ENCODE measurements at regions not wholly inside any gene's neighbourhood (a gene's known extent, or its start where the extent isn't known, plus 50 kb on each side); places are given as distances from the start of the nearest gene placed in this dataset.

GRCh38 chr1:184279911-184280458, 106.8 kb upstream of the C1orf21 start:
- DNase-seq (ENCODE audit: low spot score), result no peak

- peak; percentile 47 for DNase-seq (ENCODE audit: low spot score)
Measured at GRCh38 chr1:184283999-184284398, 102.8 kb upstream of the C1orf21 start.

- no peak for DNase-seq (ENCODE audit: low spot score)
Measured at GRCh38 chr1:184284900-184285299, 101.9 kb upstream of the C1orf21 start.

GRCh38 chr1:184285401-184286087, 101.3 kb upstream of the C1orf21 start:
- no peak for DNase-seq (ENCODE audit: low spot score)

- DNase-seq (ENCODE audit: low spot score), result no peak
Measured at GRCh38 chr1:184287001-184287400, 99.8 kb upstream of the C1orf21 start.

- no peak for DNase-seq (ENCODE audit: low spot score)
Measured at GRCh38 chr1:184289825-184290550, 96.8 kb upstream of the C1orf21 start.

GRCh38 chr1:184291701-184292100, 95.1 kb upstream of the C1orf21 start:
- DNase-seq (ENCODE audit: low spot score), result no peak

GRCh38 chr1:184292101-184292500, 94.7 kb upstream of the C1orf21 start:
- no peak for DNase-seq (ENCODE audit: low spot score)

GRCh38 chr1:184294101-184294500, 92.7 kb upstream of the C1orf21 start:
- DNase-seq (ENCODE audit: low spot score), result no peak

- peak; percentile 71 for DNase-seq (ENCODE audit: low spot score)
Measured at GRCh38 chr1:184296466-184297243, 90.2 kb upstream of the C1orf21 start.

GRCh38 chr1:184297244-184297750, 89.5 kb upstream of the C1orf21 start:
- DNase-seq (ENCODE audit: low spot score), result no peak

- no peak for DNase-seq (ENCODE audit: low spot score)
Measured at GRCh38 chr1:184298440-184299405, 88.1 kb upstream of the C1orf21 start.

- peak; percentile 70 for DNase-seq (ENCODE audit: low spot score)
Measured at GRCh38 chr1:184299406-184299790, 87.4 kb upstream of the C1orf21 start.

GRCh38 chr1:184299796-184300195, 87.0 kb upstream of the C1orf21 start:
- no peak for DNase-seq (ENCODE audit: low spot score)

- no peak for DNase-seq (ENCODE audit: low spot score)
Measured at GRCh38 chr1:184300446-184300845, 86.4 kb upstream of the C1orf21 start.

- DNase-seq (ENCODE audit: low spot score), result no peak
Measured at GRCh38 chr1:184301227-184301626, 85.6 kb upstream of the C1orf21 start.

- no peak for DNase-seq (ENCODE audit: low spot score)
Measured at GRCh38 chr1:184302346-184302745, 84.5 kb upstream of the C1orf21 start.

- no peak for DNase-seq (ENCODE audit: low spot score)
Measured at GRCh38 chr1:184310157-184310819, 76.5 kb upstream of the C1orf21 start.

- no peak for DNase-seq (ENCODE audit: low spot score)
Measured at GRCh38 chr1:184311580-184311979, 75.2 kb upstream of the C1orf21 start.

- DNase-seq (ENCODE audit: low spot score), result peak; percentile 58
Measured at GRCh38 chr1:184315254-184315653, 71.6 kb upstream of the C1orf21 start.

- no peak for DNase-seq (ENCODE audit: low spot score)
Measured at GRCh38 chr1:184319879-184320278, 67.0 kb upstream of the C1orf21 start.
